Non-pigmented ciliary epithelial cell (primary cell): ENCODE measurements at regions not wholly inside any gene's neighbourhood (a gene's known extent, or its start where the extent isn't known, plus 50 kb on each side); places are given as distances from the start of the nearest gene placed in this dataset.

Source experiments
- DNase-seq: peaks from one replicate; pipeline ENCODE4 v3.0.0-alpha.2; 2010; ENCODE audit warnings: low read depth

GRCh38 chr5:5544094-5544663, 121.7 kb downstream of the ICE1 start:
- DNase-seq = no peak

- DNase-seq = no peak
These were observed 120.2 kb downstream of the ICE1 start for GRCh38 chr5:5542654-5543053.

- DNase-seq = no peak
These were observed 117.6 kb downstream of the ICE1 start for GRCh38 chr5:5540065-5540464.
